Osteocyte (in vitro differentiated cells): ENCODE measurements at regions not wholly inside any gene's neighbourhood (a gene's known extent, or its start where the extent isn't known, plus 50 kb on each side); places are given as distances from the start of the nearest gene placed in this dataset.

Experiments
- DNase-seq: peaks from one replicate; pipeline ENCODE4 v3.0.0; 2021; ENCODE audit warnings: mixed read lengths; ENCODE audit not compliant: unreplicated experiment; ENCODE audit errors: extremely low spot score
- H3K27ac Mint-ChIP-seq: one replicate; pipeline ENCODE4 v1.8.0; 2021; ENCODE audit warnings: mild to moderate bottlenecking, mixed read lengths; ENCODE audit not compliant: unreplicated experiment
- H3K27me3 Mint-ChIP-seq: one replicate; pipeline ENCODE4 v1.8.0; 2021; ENCODE audit warnings: mixed read lengths; ENCODE audit not compliant: unreplicated experiment
- H3K36me3 Mint-ChIP-seq: one replicate; pipeline ENCODE4 v1.8.0; 2021; ENCODE audit warnings: mixed read lengths; ENCODE audit not compliant: unreplicated experiment
- H3K4me1 Mint-ChIP-seq: one replicate; pipeline ENCODE4 v1.8.0; 2021; ENCODE audit warnings: mixed read lengths; ENCODE audit not compliant: unreplicated experiment
- H3K4me3 Mint-ChIP-seq: one replicate; pipeline ENCODE4 v1.8.0; 2021; ENCODE audit warnings: mild to moderate bottlenecking, moderate library complexity, mixed read lengths; ENCODE audit not compliant: unreplicated experiment
- H3K9me3 Mint-ChIP-seq: one replicate; pipeline ENCODE4 v1.8.0; 2021; ENCODE audit warnings: mixed read lengths; ENCODE audit not compliant: unreplicated experiment
- CTCF ChIP-seq: fragments of 200-600 bp; sonication (generic); IDR thresholded peaks from 2 replicates; pipeline ENCODE4 v1.5.0; 2021; ENCODE audit warnings: antibody characterized with exemption, mild to moderate bottlenecking, moderate library complexity

- no peak overlapping the region for H3K4me3 Mint-ChIP-seq
- peaks cover 3% of the 10 kb centered on the region for H3K27me3 Mint-ChIP-seq
- H3K36me3 Mint-ChIP-seq: no peaks in the 10 kb centered on the region
- no peak for DNase-seq
- no peaks in the 10 kb centered on the region for H3K4me1 Mint-ChIP-seq
- no peaks in the 10 kb centered on the region for H3K9me3 Mint-ChIP-seq
- no peak overlapping the region for H3K27ac Mint-ChIP-seq
- TF ChIP-seq CTCF: no peak
Measured at GRCh38 chr5:57665146-57665936, 182.7 kb upstream of the ACTBL2 start.

- H3K4me1 Mint-ChIP-seq: no peaks in the 10 kb centered on the region
- no peak overlapping the region for H3K27ac Mint-ChIP-seq
- peaks cover 3% of the 10 kb centered on the region for H3K27me3 Mint-ChIP-seq
- no peak overlapping the region for H3K4me3 Mint-ChIP-seq
- no peak for TF ChIP-seq CTCF
- no peaks in the 10 kb centered on the region for H3K36me3 Mint-ChIP-seq
- no peaks in the 10 kb centered on the region for H3K9me3 Mint-ChIP-seq
- no peak for DNase-seq
Measured at GRCh38 chr5:57664700-57665099, 182.1 kb upstream of the ACTBL2 start.

GRCh38 chr5:57663466-57663865 lies 180.9 kb upstream of the ACTBL2 start:
- Mint-ChIP-seq H3K9me3 (no peaks in the 10 kb centered on the region), H3K4me1 (no peaks in the 10 kb centered on the region), H3K27me3 (peaks cover 3% of the 10 kb centered on the region), H3K4me3 (no peak overlapping the region), H3K27ac (no peak overlapping the region), H3K36me3 (no peaks in the 10 kb centered on the region)
- TF ChIP-seq CTCF: no peak
- no peak for DNase-seq

- Mint-ChIP-seq H3K36me3 (no peaks in the 10 kb centered on the region), H3K4me1 (no peaks in the 10 kb centered on the region), H3K9me3 (no peaks in the 10 kb centered on the region), H3K27me3 (peaks cover 3% of the 10 kb centered on the region), H3K27ac (no peak overlapping the region), H3K4me3 (no peak overlapping the region)
- DNase-seq: no peak
- no peak for TF ChIP-seq CTCF
Measured at GRCh38 chr5:57662991-57663390, 180.4 kb upstream of the ACTBL2 start.

- DNase-seq: no peak
- H3K27ac Mint-ChIP-seq: no peak overlapping the region
- no peaks in the 10 kb centered on the region for H3K27me3 Mint-ChIP-seq
- no peak overlapping the region for H3K4me3 Mint-ChIP-seq
- H3K9me3 Mint-ChIP-seq: peaks cover 6% of the 10 kb centered on the region
- H3K4me1 Mint-ChIP-seq: no peaks in the 10 kb centered on the region
- H3K36me3 Mint-ChIP-seq: no peaks in the 10 kb centered on the region
- no peak for TF ChIP-seq CTCF
Measured at GRCh38 chr5:57659886-57660285, 177.3 kb upstream of the ACTBL2 start.
